CD14-positive monocyte (primary cell): ENCODE measurements at regions not wholly inside any gene's neighbourhood (a gene's known extent, or its start where the extent isn't known, plus 50 kb on each side); places are given as distances from the start of the nearest gene placed in this dataset.

Experiments
- DNase-seq, 3 donors: peaks; one replicate each; pipeline ENCODE4 v3.0.0-alpha.2; 2011 to 2022
- H2AFZ ChIP-seq: 2 replicates; pipeline ENCODE4 v1.6.0; 2012; ENCODE audit warnings: mild to moderate bottlenecking, low read depth, low read length, inconsistent platforms; ENCODE audit not compliant: insufficient read depth, poor library complexity, severe bottlenecking
- H3K27ac ChIP-seq, 2 donors: 1 replicate in 1 of 2; 2 replicates in 1 of 2; pipeline ENCODE4 v1.5.1; 2012 to 2013; ENCODE audit warnings: low read length in 2 of 2, control low read depth in 1 of 2, inconsistent platforms in 1 of 2, low read depth in 1 of 2, mild to moderate bottlenecking in 1 of 2
- H3K27me3 ChIP-seq, 2 donors: one replicate each; pipeline versions ENCODE4 v1.6.0 to v1.6.1; 2011 to 2013; ENCODE audit warnings: low read length in 2 of 2; ENCODE audit not compliant: control insufficient read depth in 2 of 2, insufficient read depth in 2 of 2
- H3K36me3 ChIP-seq, 2 donors: replicated peaks in 1 of 2; 1 replicate in 1 of 2; 2 replicates in 1 of 2; pipeline versions ENCODE4 v1.5.1 to v1.6.1; 2012 to 2013; ENCODE audit warnings: low read length in 2 of 2, control low read depth in 1 of 2, inconsistent platforms in 1 of 2, mild to moderate bottlenecking in 1 of 2; ENCODE audit not compliant: insufficient read depth in 2 of 2, control insufficient read depth in 1 of 2
- H3K4me1 ChIP-seq, 2 donors: 1 replicate in 1 of 2; 2 replicates in 1 of 2; pipeline versions ENCODE4 v1.5.1 to v1.6.1; 2012 to 2013; ENCODE audit warnings: low read length in 2 of 2, control low read depth in 1 of 2, inconsistent platforms in 1 of 2, mild to moderate bottlenecking in 1 of 2, moderate library complexity in 1 of 2; ENCODE audit not compliant: insufficient read depth in 2 of 2, control insufficient read depth in 1 of 2
- H3K4me2 ChIP-seq: replicated peaks from 2 replicates; pipeline ENCODE3; 2012; ENCODE audit warnings: low read length, moderate library complexity, mild to moderate bottlenecking; ENCODE audit not compliant: poor library complexity, severe bottlenecking; ENCODE audit errors: extremely low read depth
- H3K4me3 ChIP-seq, 3 experiments: fragments of 200-600 bp in 1 of 3; sonication (generic) in 1 of 3; replicated peaks in 1 of 3; 1 replicate in 2 of 3; 2 replicates in 1 of 3; pipeline ENCODE4 v1.5.1; 2011 to 2013; ENCODE audit warnings: low read length in 3 of 3, mild to moderate bottlenecking in 3 of 3, control low read depth in 2 of 3, low read depth in 2 of 3, inconsistent platforms in 1 of 3, moderate library complexity in 1 of 3
- H3K79me2 ChIP-seq: 2 replicates; pipeline ENCODE4 v1.6.0; 2012; ENCODE audit warnings: mild to moderate bottlenecking, control low read depth, inconsistent platforms, low read length, moderate library complexity; ENCODE audit not compliant: insufficient read depth
- H3K9ac ChIP-seq: 2 replicates; pipeline ENCODE4 v1.6.0; 2017; ENCODE audit warnings: low read length, mild to moderate bottlenecking; ENCODE audit not compliant: insufficient read depth, poor library complexity, severe bottlenecking
- H3K9me3 ChIP-seq, 2 donors: replicated peaks in 1 of 2; 1 replicate in 1 of 2; 2 replicates in 1 of 2; pipeline versions ENCODE4 v1.5.1 to v1.6.1; 2012 to 2013; ENCODE audit warnings: low read length in 2 of 2, control low read depth in 1 of 2; ENCODE audit not compliant: control insufficient read depth in 1 of 2, insufficient read depth in 1 of 2
- H4K20me1 ChIP-seq: 2 replicates; pipeline ENCODE4 v1.6.0; 2012; ENCODE audit warnings: mild to moderate bottlenecking, low read length, control low read depth, moderate library complexity; ENCODE audit not compliant: insufficient read depth
- H3K27ac Mint-ChIP-seq, 7 donors: one replicate each; pipeline ENCODE4 v1.8.0; 2020; ENCODE audit warnings: mild to moderate bottlenecking in 7 of 7, mixed read lengths in 7 of 7, moderate library complexity in 6 of 7, inconsistent platforms in 2 of 7
- H3K27me3 Mint-ChIP-seq, 3 donors: one replicate each; pipeline ENCODE4 v1.8.0; 2021 to 2022; ENCODE audit warnings: low read depth in 3 of 3, mild to moderate bottlenecking in 3 of 3, mixed read lengths in 3 of 3, moderate library complexity in 3 of 3, inconsistent platforms in 1 of 3
- H3K36me3 Mint-ChIP-seq, 2 donors: one replicate each; pipeline ENCODE4 v1.8.0; 2020; ENCODE audit warnings: mixed read lengths in 2 of 2, inconsistent platforms in 1 of 2, mild to moderate bottlenecking in 1 of 2
- H3K4me1 Mint-ChIP-seq: one replicate; pipeline ENCODE4 v1.8.0; 2020; ENCODE audit warnings: mild to moderate bottlenecking, mixed read lengths
- H3K4me3 Mint-ChIP-seq, 2 donors: one replicate each; pipeline ENCODE4 v1.8.0; 2020; ENCODE audit warnings: mild to moderate bottlenecking in 2 of 2, mixed read lengths in 2 of 2, moderate library complexity in 1 of 2
- H3K9me3 Mint-ChIP-seq, 7 donors: one replicate each; pipeline ENCODE4 v1.8.0; 2020 to 2022; ENCODE audit warnings: mixed read lengths in 7 of 7, mild to moderate bottlenecking in 6 of 7, moderate library complexity in 6 of 7, inconsistent platforms in 2 of 7
- WGBS: methylation state at CpG from one replicate; pipeline ENCODE4 v1.1.5; 2013; ENCODE audit warnings: missing lambda C conversion rate; ENCODE audit not compliant: insufficient coverage; 5-methylcytosine and 5-hydroxymethylcytosine counted together
- intact Hi-C, 2 donors: fragments of 100-400 bp; cut with micrococcal nuclease; formaldehyde crosslinking; loops; one replicate each; pipeline versions ENCODE4 v1.15.0 to v1.15.1; 2023
- TF ChIP-seq, protein P1 (sequence below): fragments of 200-600 bp; IDR thresholded peaks from one replicate; pipeline ENCODE4 v1.8.0; 2022; ENCODE audit warnings: antibody characterized with exemption, mild to moderate bottlenecking

DNA sequence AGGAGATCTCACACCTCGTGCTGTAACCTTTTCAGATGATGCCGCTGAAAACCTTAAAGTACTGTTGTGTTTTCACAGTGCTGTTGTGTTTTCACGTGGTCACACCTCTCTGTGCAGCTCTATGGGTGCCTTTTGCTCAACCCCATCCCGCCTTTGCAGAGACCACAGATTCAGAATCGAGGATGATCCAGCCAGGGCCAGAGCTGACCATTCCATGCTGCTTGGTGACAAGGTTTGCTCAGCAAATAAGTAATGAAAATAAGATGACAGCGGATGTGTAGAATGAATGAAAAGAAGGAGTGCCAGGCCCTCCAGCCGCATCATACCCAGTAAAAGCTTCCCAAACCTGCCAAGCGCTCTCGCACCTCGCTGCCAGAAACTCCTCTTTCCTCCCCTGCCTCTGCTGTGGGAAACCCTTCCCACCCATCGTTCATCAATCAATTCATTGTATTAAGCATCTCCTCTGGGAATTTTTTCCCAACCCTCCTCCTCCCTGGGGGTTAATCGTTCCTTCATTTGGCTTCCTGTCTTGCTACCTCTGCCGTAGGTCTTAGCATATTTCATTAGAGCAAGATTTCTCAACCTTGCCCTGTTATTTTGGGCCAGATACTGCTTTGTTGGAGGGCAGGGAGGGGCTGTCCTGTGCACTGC, 93.4 kb upstream of the CRHR1 start:
- H3K27me3 Mint-ChIP-seq, result peaks cover 16 to 37% (median 27%) of the 10 kb centered on the region in 3 donors
- H3K4me3 Mint-ChIP-seq, result peak overlapping the region in 1 of 2 donors; percentile 27
- Histone ChIP-seq H3K4me1 (no peaks in the 10 kb centered on the region), H2AFZ (no peak overlapping the region), H3K9ac (no peak overlapping the region), H3K36me3 (no peaks in the 10 kb centered on the region), H4K20me1 (no peaks in the 10 kb centered on the region), H3K79me2 (no peaks in the 10 kb centered on the region), H3K27ac (no peak overlapping the region), H3K9me3 (no peaks in the 10 kb centered on the region), H3K4me3 (no peak overlapping the region), H3K4me2 (no peak overlapping the region), H3K27me3 (peaks cover 8 to 28% of the 10 kb centered on the region in 2 donors)
- intact Hi-C loops, result no loop called here
- no peak for DNase-seq
- TF ChIP-seq, protein P1, sequence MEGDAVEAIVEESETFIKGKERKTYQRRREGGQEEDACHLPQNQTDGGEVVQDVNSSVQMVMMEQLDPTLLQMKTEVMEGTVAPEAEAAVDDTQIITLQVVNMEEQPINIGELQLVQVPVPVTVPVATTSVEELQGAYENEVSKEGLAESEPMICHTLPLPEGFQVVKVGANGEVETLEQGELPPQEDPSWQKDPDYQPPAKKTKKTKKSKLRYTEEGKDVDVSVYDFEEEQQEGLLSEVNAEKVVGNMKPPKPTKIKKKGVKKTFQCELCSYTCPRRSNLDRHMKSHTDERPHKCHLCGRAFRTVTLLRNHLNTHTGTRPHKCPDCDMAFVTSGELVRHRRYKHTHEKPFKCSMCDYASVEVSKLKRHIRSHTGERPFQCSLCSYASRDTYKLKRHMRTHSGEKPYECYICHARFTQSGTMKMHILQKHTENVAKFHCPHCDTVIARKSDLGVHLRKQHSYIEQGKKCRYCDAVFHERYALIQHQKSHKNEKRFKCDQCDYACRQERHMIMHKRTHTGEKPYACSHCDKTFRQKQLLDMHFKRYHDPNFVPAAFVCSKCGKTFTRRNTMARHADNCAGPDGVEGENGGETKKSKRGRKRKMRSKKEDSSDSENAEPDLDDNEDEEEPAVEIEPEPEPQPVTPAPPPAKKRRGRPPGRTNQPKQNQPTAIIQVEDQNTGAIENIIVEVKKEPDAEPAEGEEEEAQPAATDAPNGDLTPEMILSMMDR, result no peak
- no peaks in the 10 kb centered on the region for H3K36me3 Mint-ChIP-seq
- H3K9me3 Mint-ChIP-seq, result no peaks in the 10 kb centered on the region
- no peaks in the 10 kb centered on the region for H3K4me1 Mint-ChIP-seq
- 61% methylated on average over 9 of the region's 13 CpGs for WGBS
- H3K27ac Mint-ChIP-seq, result no peak overlapping the region

- H3K79me2 ChIP-seq, result no peaks in the 10 kb centered on the region
- no peaks in the 10 kb centered on the region for H3K9me3 ChIP-seq
- H3K36me3 Mint-ChIP-seq, result no peaks in the 10 kb centered on the region
- peaks cover 8 to 28% of the 10 kb centered on the region in 2 donors for H3K27me3 ChIP-seq
- H3K4me3 ChIP-seq, result no peak overlapping the region
- H4K20me1 ChIP-seq, result no peaks in the 10 kb centered on the region
- no peaks in the 10 kb centered on the region for H3K4me1 ChIP-seq
- WGBS, result 67% methylated on average over 1 of the region's 4 CpGs
- no peak overlapping the region for H3K9ac ChIP-seq
- H3K4me3 Mint-ChIP-seq, result no peak overlapping the region
- intact Hi-C loops, result no loop called here
- no peak overlapping the region for H3K27ac Mint-ChIP-seq
- no peak overlapping the region for H3K27ac ChIP-seq
- H2AFZ ChIP-seq, result no peak overlapping the region
- H3K4me2 ChIP-seq, result no peak overlapping the region
- TF ChIP-seq, protein P1, result no peak
- DNase-seq, result no peak
- H3K27me3 Mint-ChIP-seq, result peaks cover 16 to 41% (median 25%) of the 10 kb centered on the region in 3 donors
- H3K9me3 Mint-ChIP-seq, result peaks cover 0 to 3% (median 0%) of the 10 kb centered on the region in 7 donors
- H3K4me1 Mint-ChIP-seq, result no peaks in the 10 kb centered on the region
- no peaks in the 10 kb centered on the region for H3K36me3 ChIP-seq
Measured at GRCh38 chr17:45692661-45693060, 91.5 kb upstream of the CRHR1 start.
